ENCODE measurements at regions not wholly inside any gene's neighbourhood (a gene's known extent, or its start where the extent isn't known, plus 50 kb on each side); places are given as distances from the start of the nearest gene placed in this dataset.

- CTCF ChIA-PET = no interaction called here
- no peak for TF ChIP-seq EZH2 (IDR thresholded peaks at IDR 0.05; ENCODE audit: borderline replicate concordance, low read depth, low read length, poor library complexity, severe bottlenecking)
- no peak for TF ChIP-seq CTCF (conservative IDR thresholded peaks at IDR 0.05; ENCODE audit: low read depth, low read length)
- no peaks in the 10 kb centered on the region for H3K9me3 ChIP-seq (ENCODE audit: low read depth, low read length, poor library complexity, severe bottlenecking)
Measured at GRCh38 chr2:195057001-195057400, 600.0 kb upstream of the SLC39A10 start.

GRCh38 chr2:195055996-195056395 is 601.0 kb upstream of the SLC39A10 start:
- POLR2A ChIA-PET (ENCODE audit: low non-redundant PET) = no interaction called here
- H3K9me3 ChIP-seq (ENCODE audit: low read depth, low read length, poor library complexity, severe bottlenecking) = no peaks in the 10 kb centered on the region
- no TSS peak for BruUV-seq (replicated peaks)
- DNase-seq (ENCODE audit: low spot score) = no peak
- H3K4me1 ChIP-seq (ENCODE audit: insufficient read depth, low read length, poor library complexity, severe bottlenecking) = peaks cover 4% of the 10 kb centered on the region
- H3K27ac ChIP-seq (ENCODE audit: low read depth, low read length, poor library complexity, severe bottlenecking) = no peak overlapping the region
- H3K4me3 ChIP-seq (ENCODE audit: low read depth, low read length, poor library complexity, severe bottlenecking) = no peak overlapping the region
- TF ChIP-seq CTCF (conservative IDR thresholded peaks at IDR 0.05; ENCODE audit: low read depth, low read length) (no peak), EZH2 (IDR thresholded peaks at IDR 0.05; ENCODE audit: borderline replicate concordance, low read depth, low read length, poor library complexity, severe bottlenecking) (no peak)
- intact Hi-C loops (cut with micrococcal nuclease; ENCODE audit: unreplicated experiment) = no loop called here
- H3K36me3 ChIP-seq (ENCODE audit: insufficient read depth, low read length, poor library complexity, severe bottlenecking) = no peaks in the 10 kb centered on the region
- H3K27me3 ChIP-seq (replicated peaks; ENCODE audit: insufficient read depth, low read depth, low read length, poor library complexity) = no peaks in the 10 kb centered on the region
- CTCF ChIA-PET = no interaction called here

More at GRCh38 chr2:195057001-195057400, 600.0 kb upstream of the SLC39A10 start:
- no peaks in the 10 kb centered on the region for H3K27me3 ChIP-seq (replicated peaks; ENCODE audit: insufficient read depth, low read depth, low read length, poor library complexity)
- BruUV-seq (replicated peaks) = no TSS peak
- no peaks in the 10 kb centered on the region for H3K36me3 ChIP-seq (ENCODE audit: insufficient read depth, low read length, poor library complexity, severe bottlenecking)
- no peak for DNase-seq (ENCODE audit: low spot score)
- POLR2A ChIA-PET (ENCODE audit: low non-redundant PET) = no interaction called here
- intact Hi-C loops (cut with micrococcal nuclease; ENCODE audit: unreplicated experiment) = no loop called here
- no peak overlapping the region for H3K27ac ChIP-seq (ENCODE audit: low read depth, low read length, poor library complexity, severe bottlenecking)
- peaks cover 4% of the 10 kb centered on the region for H3K4me1 ChIP-seq (ENCODE audit: insufficient read depth, low read length, poor library complexity, severe bottlenecking)
- H3K4me3 ChIP-seq (ENCODE audit: low read depth, low read length, poor library complexity, severe bottlenecking) = no peak overlapping the region

GRCh38 chr2:195051401-195051800 is 605.6 kb upstream of the SLC39A10 start:
- BruUV-seq (replicated peaks) = no TSS peak
- intact Hi-C loops (cut with micrococcal nuclease; ENCODE audit: unreplicated experiment) = no loop called here
- CTCF ChIA-PET = no interaction called here
- POLR2A ChIA-PET (ENCODE audit: low non-redundant PET) = no interaction called here
- peaks cover 4% of the 10 kb centered on the region for H3K4me1 ChIP-seq (ENCODE audit: insufficient read depth, low read length, poor library complexity, severe bottlenecking)
- TF ChIP-seq CTCF (conservative IDR thresholded peaks at IDR 0.05; ENCODE audit: low read depth, low read length) = no peak
- TF ChIP-seq EZH2 (IDR thresholded peaks at IDR 0.05; ENCODE audit: borderline replicate concordance, low read depth, low read length, poor library complexity, severe bottlenecking) = no peak
- no peak overlapping the region for H3K4me3 ChIP-seq (ENCODE audit: low read depth, low read length, poor library complexity, severe bottlenecking)
- no peaks in the 10 kb centered on the region for H3K27me3 ChIP-seq (replicated peaks; ENCODE audit: insufficient read depth, low read depth, low read length, poor library complexity)
- H3K36me3 ChIP-seq (ENCODE audit: insufficient read depth, low read length, poor library complexity, severe bottlenecking) = no peaks in the 10 kb centered on the region
- no peaks in the 10 kb centered on the region for H3K9me3 ChIP-seq (ENCODE audit: low read depth, low read length, poor library complexity, severe bottlenecking)
- H3K27ac ChIP-seq (ENCODE audit: low read depth, low read length, poor library complexity, severe bottlenecking) = no peak overlapping the region
- DNase-seq (ENCODE audit: low spot score) = no peak
